Heart right ventricle (tissue), 16 donors: ENCODE measurements at regions not wholly inside any gene's neighbourhood (a gene's known extent, or its start where the extent isn't known, plus 50 kb on each side); places are given as distances from the start of the nearest gene placed in this dataset.

Experiments used
- ATAC-seq, 8 donors: fragments of 200-7000 bp; cut with Tn5 transposase; one replicate each; pipeline ENCODE4 v1.9.1; 2020; ENCODE audit warnings: mild to moderate bottlenecking in 8 of 8, moderate library complexity in 8 of 8, moderate number of reproducible peaks in 1 of 8
- DNase-seq, 2 donors: peaks; one replicate each; pipeline ENCODE4 v3.0.0-alpha.2; 2020
- H3K27ac ChIP-seq, 10 donors: fragments of 200-600 bp; sonication (generic) in 2 of 10; one replicate each; pipeline versions ENCODE4 v1.5.0 to v1.8.0; 2020 to 2022; ENCODE audit warnings: mild to moderate bottlenecking in 3 of 10
- H3K27me3 ChIP-seq, 7 donors: fragments of 200-600 bp; one replicate each; pipeline ENCODE4 v1.8.0; 2021 to 2022; ENCODE audit warnings: mild to moderate bottlenecking in 2 of 7
- H3K36me3 ChIP-seq, 9 donors: fragments of 200-600 bp; sonication (generic) in 1 of 9; one replicate each; pipeline versions ENCODE4 v1.5.0 to v1.8.0; 2020 to 2022; ENCODE audit warnings: mild to moderate bottlenecking in 2 of 9
- H3K4me1 ChIP-seq, 9 donors: fragments of 200-600 bp; sonication (generic) in 1 of 9; one replicate each; pipeline versions ENCODE4 v1.5.0 to v1.8.0; 2020 to 2022; ENCODE audit warnings: mild to moderate bottlenecking in 4 of 9
- H3K4me3 ChIP-seq, 10 donors: fragments of 200-600 bp; sonication (generic) in 2 of 10; one replicate each; pipeline versions ENCODE4 v1.5.0 to v1.8.0; 2020 to 2022; ENCODE audit warnings: mild to moderate bottlenecking in 7 of 10, moderate library complexity in 2 of 10
- H3K9me3 ChIP-seq, 11 donors: fragments of 200-600 bp in 10 of 11; sonication (generic) in 2 of 11; one replicate each; pipeline versions ENCODE4 v1.5.0 to v1.8.0; 2013 to 2022; ENCODE audit warnings: mild to moderate bottlenecking in 2 of 11, control low read depth in 1 of 11, moderate library complexity in 1 of 11
- CTCF ChIP-seq, 9 donors: fragments of 200-600 bp; sonication (generic) in 2 of 9; IDR thresholded peaks; one replicate each; pipeline versions ENCODE4 v1.5.0 to v1.8.0; 2021 to 2022; ENCODE audit warnings: antibody characterized with exemption in 9 of 9, mild to moderate bottlenecking in 5 of 9, moderate library complexity in 1 of 9
- WGBS, 2 donors: extraction: QIAGEN DNeasy Blood & Tissue Kit; methylation state at CpG; one replicate each; pipeline ENCODE4 v1.1.7; 2013; ENCODE audit warnings: inconsistent platforms in 1 of 2; 5-methylcytosine and 5-hydroxymethylcytosine counted together
- intact Hi-C, 10 donors: fragments of 100-400 bp; cut with DNase I; formaldehyde crosslinking; loops; one replicate each; pipeline versions ENCODE4 v1.11.1 to v1.14.2; 2022
- donor health status: Arrhythmogenic right ventricular cardiomyopathy.
- donor health status: ischemic (EF 13 %, LVEDD 7.1; RV severe dilation, severe dysfunction).
- donor health status: healthy with polysubstance abuse.
- donor health status: DM: no; HTN: yes; CAD: no.
- donor health status: DM: no; HTN: no; CAD: no.
- donor health status: ischemic (EF 25% LVEDD 6.9; RV normal size, moderate dysfunction).
- donor health status: ischemic (EF 25% LVEDD 5.7; RV mildly dilated, moderate dysfunction).
- donor health status: healthy.
- donor health status: DM: yes; HTN: yes; CAD: no.
- donor health status: Ischemic cardiomyopathy.
- donor health status: ischemic (EF 35%, LVEDD 5.7; RV mildly dilated, moderate dysfunction).
- donor health status: nonischemic (EF 11% LVEDD 7.7; RV severe dilation, severe dysfunction).
- donor health status: DM: yes; HTN: yes; CAD: no.
- donor health status: PGD.
- donor health status: ischemic (EF 29% LVEDD 5.4; RV normal size, mild dysfunction).
- donor health status: nonischemic (EF 23%, LVEDD 6.1; RV moderate dilation, normal function).

DNA sequence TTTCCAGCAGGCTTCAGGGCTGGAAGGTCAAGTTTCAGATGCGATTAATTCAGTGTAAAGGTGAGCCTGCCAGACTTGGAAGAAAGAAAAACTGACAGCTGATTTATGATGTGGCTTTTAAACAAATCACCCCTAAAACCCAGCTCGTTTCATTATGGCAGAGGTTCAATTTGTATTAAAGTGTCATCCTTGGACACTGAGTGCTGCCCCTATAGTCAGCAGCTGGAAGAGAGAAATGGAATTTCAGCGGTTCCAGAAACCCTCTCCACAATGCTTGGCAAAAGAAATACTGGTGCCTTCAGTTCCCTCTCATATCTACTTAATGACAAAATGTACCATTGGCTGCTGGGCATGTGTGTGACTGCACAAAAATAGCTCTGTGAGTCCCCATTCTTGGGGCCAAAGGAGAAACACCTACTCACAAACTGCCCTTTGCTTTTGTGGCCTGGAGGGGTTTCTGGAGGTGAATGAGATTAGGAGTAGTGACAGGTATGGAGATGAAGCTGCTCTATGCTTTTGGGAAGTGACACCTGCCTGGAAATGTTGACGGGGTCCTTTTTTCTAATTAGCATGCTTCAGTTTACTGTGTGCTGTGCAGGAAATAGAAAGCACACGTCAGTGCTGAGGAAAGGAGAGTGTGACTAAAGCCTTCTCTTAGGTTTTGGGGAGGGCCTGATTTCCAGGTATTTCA, 95.1 kb upstream of the TSPAN2 start:
- H3K9me3 ChIP-seq, result no peaks in the 10 kb centered on the region
- 33 to 46% methylated on average over 5 of the region's 5 CpGs for WGBS, 2 donors
- peaks cover 7 to 44% (median 27%) of the 10 kb centered on the region in 9 donors for H3K4me1 ChIP-seq
- peak; percentile 61 to 92 (median 88) for ATAC-seq
- peak in 1 of 2 donors; percentile 43 for DNase-seq
- H3K4me3 ChIP-seq, result peak overlapping the region in 3 of 10 donors; percentile 10 to 12 (median 11)
- peak in 2 of 9 donors; percentile 20 to 40 for TF ChIP-seq CTCF (IDR thresholded peaks at IDR 0.05)
- no peaks in the 10 kb centered on the region for H3K27me3 ChIP-seq
- peak overlapping the region; percentile 79 to 91 (median 86) for H3K27ac ChIP-seq
- H3K36me3 ChIP-seq, result no peaks in the 10 kb centered on the region
- intact Hi-C loops, result loop anchor here in 1 of 10 donors (10.0 kb wide), 1 partner anchor 70 kb away; no protein-coding TSS in a partner anchor

DNA sequence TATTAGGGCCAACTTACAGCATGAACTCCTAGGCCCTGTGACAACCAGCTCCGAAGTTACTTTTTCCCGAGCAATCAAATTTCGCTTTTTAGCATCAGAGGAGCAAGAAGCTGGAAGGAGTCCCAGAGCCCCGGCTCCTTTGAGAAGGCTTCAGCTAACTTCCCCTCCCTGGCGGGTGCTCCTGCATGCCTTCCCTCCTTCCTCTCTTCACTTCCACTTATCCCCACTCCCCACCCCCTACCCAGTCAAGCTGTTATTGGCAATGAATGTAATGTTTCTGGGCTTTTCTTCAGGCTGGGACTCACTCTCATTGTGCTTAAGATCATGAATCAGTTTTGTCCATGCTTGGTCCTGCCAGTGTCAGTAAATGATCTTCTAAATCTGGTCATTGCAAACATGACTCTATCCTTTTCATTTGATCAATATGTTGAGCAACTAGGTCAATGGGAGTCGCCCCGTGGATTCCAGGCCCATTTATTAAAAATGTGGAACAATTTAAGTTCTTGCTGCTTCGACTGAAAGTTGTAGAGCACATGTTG, 94.5 kb upstream of the TSPAN2 start:
- H3K27ac ChIP-seq, result peak overlapping the region; percentile 79 to 91 (median 86)
- TF ChIP-seq CTCF (IDR thresholded peaks at IDR 0.05), result no peak
- intact Hi-C loops, result loop anchor here in 1 of 10 donors (10.0 kb wide), 1 partner anchor 71 kb away; no protein-coding TSS in a partner anchor
- H3K27me3 ChIP-seq, result no peaks in the 10 kb centered on the region
- peak; percentile 21 to 23 for DNase-seq
- H3K4me1 ChIP-seq, result peaks cover 7 to 48% (median 27%) of the 10 kb centered on the region in 9 donors
- peak in 1 of 8 donors; percentile 13 for ATAC-seq
- no peaks in the 10 kb centered on the region for H3K36me3 ChIP-seq
- no peak overlapping the region for H3K4me3 ChIP-seq
- WGBS, 2 donors, result 51 to 58% methylated on average over 8 of the region's 8 CpGs
- H3K9me3 ChIP-seq, result no peaks in the 10 kb centered on the region

DNA sequence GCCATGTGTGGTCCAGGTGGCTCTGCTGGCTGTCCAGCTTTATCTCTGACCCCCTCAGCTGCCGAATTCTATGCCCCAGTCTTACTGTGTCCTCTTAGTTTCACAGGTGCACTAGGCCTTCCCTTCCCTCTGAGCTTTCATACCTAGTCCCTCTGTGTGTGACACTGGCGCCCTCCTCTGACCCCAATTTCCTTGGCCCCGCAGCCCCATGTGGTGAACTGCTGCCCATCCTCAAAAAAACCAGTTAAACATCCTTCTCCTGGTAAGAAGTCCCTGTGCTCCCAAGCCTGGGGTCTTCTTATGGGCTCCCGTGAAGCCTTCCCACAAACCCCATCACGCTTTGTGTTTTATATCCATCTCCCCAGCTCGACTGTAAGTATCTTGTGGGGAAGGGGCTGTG, 93.9 kb upstream of the TSPAN2 start:
- TF ChIP-seq CTCF (IDR thresholded peaks at IDR 0.05), result peak in 2 of 9 donors; percentile 8 to 12
- no peaks in the 10 kb centered on the region for H3K36me3 ChIP-seq
- H3K27ac ChIP-seq, result peak overlapping the region; percentile 79 to 91 (median 86)
- ATAC-seq, result no peak
- peaks cover 7 to 42% (median 27%) of the 10 kb centered on the region in 9 donors for H3K4me1 ChIP-seq
- WGBS, 2 donors, result 89 to 93% methylated on average over 6 of the region's 6 CpGs
- no peak for DNase-seq
- no peaks in the 10 kb centered on the region for H3K27me3 ChIP-seq
- intact Hi-C loops, result loop anchor here in 1 of 10 donors (10.0 kb wide), 1 partner anchor 72 kb away; no protein-coding TSS in a partner anchor
- no peak overlapping the region for H3K4me3 ChIP-seq
- no peaks in the 10 kb centered on the region for H3K9me3 ChIP-seq

DNA sequence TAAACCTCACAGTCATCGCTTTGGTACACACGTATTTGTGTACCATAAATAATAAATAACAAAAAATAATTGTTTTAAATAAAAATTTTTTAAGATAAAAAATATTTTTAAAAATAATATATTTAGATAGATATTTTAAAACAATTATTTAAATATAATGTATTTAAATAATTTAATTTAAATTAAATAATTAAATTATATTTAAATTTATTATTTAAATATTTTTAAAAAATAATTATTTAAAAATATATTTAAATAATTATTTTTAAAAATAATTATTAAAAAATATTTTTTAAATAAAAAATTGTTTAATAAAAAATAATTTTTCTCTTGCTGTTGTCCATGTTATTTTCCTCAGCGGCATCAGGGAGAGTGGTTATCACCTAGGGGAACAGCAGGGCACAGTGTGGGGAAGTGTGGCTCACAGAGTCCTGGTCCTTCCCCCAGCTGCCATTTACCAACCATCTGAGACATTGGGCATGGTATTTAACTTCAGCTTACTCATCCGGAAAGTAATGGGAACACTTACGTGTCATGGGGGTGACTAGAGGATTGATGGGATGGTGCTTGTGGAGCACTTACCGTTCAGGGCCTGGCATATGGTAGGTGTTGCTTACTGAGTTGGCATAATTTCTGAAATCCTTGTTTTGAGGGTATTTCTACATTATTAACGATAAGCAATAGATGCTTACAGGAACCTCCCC, 92.9 kb upstream of the TSPAN2 start:
- peaks cover 7 to 42% (median 27%) of the 10 kb centered on the region in 9 donors for H3K4me1 ChIP-seq
- no peaks in the 10 kb centered on the region for H3K36me3 ChIP-seq
- intact Hi-C loops, result loop anchor here in 1 of 10 donors (10.0 kb wide), 1 partner anchor 73 kb away; no protein-coding TSS in a partner anchor
- H3K27me3 ChIP-seq, result no peaks in the 10 kb centered on the region
- ATAC-seq, result no peak
- TF ChIP-seq CTCF (IDR thresholded peaks at IDR 0.05), result no peak
- WGBS, 2 donors, result 81 to 85% methylated on average over 7 of the region's 7 CpGs
- H3K4me3 ChIP-seq, result no peak overlapping the region
- no peak for DNase-seq
- peak overlapping the region in 4 of 10 donors; percentile 15 to 86 (median 86) for H3K27ac ChIP-seq
- no peaks in the 10 kb centered on the region for H3K9me3 ChIP-seq
